Forelimb muscle (tissue), 1 donor: ENCODE measurements at regions not wholly inside any gene's neighbourhood (a gene's known extent, or its start where the extent isn't known, plus 50 kb on each side); places are given as distances from the start of the nearest gene placed in this dataset.

ENCODE experiments used
- DNase-seq: peaks from one replicate; pipeline ENCODE4 v3.0.0-alpha.2; 2013; ENCODE audit warnings: low read depth

GRCh38 chr3:99373088-99373845 lies 265.1 kb upstream of the COL8A1 start:
- DNase-seq = no peak

- DNase-seq = no peak
These were observed 271.5 kb upstream of the COL8A1 start for GRCh38 chr3:99366663-99367429.

GRCh38 chr3:99365979-99366378 lies 272.4 kb upstream of the COL8A1 start:
- no peak for DNase-seq

- DNase-seq = no peak
These were observed 273.0 kb upstream of the COL8A1 start for GRCh38 chr3:99365396-99365795.

GRCh38 chr3:99357131-99357530 lies 281.3 kb upstream of the COL8A1 start:
- DNase-seq = no peak

- DNase-seq = no peak
These were observed 281.7 kb upstream of the COL8A1 start for GRCh38 chr3:99356696-99357095.

GRCh38 chr3:99355465-99355864 lies 282.9 kb upstream of the COL8A1 start:
- DNase-seq = no peak

GRCh38 chr3:99352811-99353210 lies 285.6 kb upstream of the COL8A1 start:
- no peak for DNase-seq

- no peak for DNase-seq
These were observed 287.3 kb upstream of the COL8A1 start for GRCh38 chr3:99351122-99351521.

GRCh38 chr3:99348451-99348850 lies 289.9 kb upstream of the COL8A1 start:
- no peak for DNase-seq

- DNase-seq = no peak
These were observed 294.2 kb upstream of the COL8A1 start for GRCh38 chr3:99344216-99344615.

GRCh38 chr3:99342383-99342782 lies 296.0 kb upstream of the COL8A1 start:
- DNase-seq = no peak

GRCh38 chr3:99339222-99339621 lies 299.2 kb upstream of the COL8A1 start:
- DNase-seq = no peak

GRCh38 chr3:99332718-99333117 lies 305.7 kb upstream of the COL8A1 start:
- no peak for DNase-seq

GRCh38 chr3:99332276-99332675 lies 306.1 kb upstream of the COL8A1 start:
- no peak for DNase-seq

- no peak for DNase-seq
These were observed 307.4 kb upstream of the COL8A1 start for GRCh38 chr3:99330924-99331532.

- DNase-seq = no peak
These were observed 308.1 kb upstream of the COL8A1 start for GRCh38 chr3:99330281-99330680.

GRCh38 chr3:99325402-99325801 lies 313.0 kb upstream of the COL8A1 start:
- no peak for DNase-seq

- no peak for DNase-seq
These were observed 313.7 kb upstream of the COL8A1 start for GRCh38 chr3:99324636-99325203.

GRCh38 chr3:99323940-99324339 lies 314.5 kb upstream of the COL8A1 start:
- DNase-seq = no peak

GRCh38 chr3:99322551-99322950 lies 315.8 kb upstream of the COL8A1 start:
- no peak for DNase-seq

- DNase-seq = no peak
These were observed 317.1 kb upstream of the COL8A1 start for GRCh38 chr3:99321261-99321660.
